ENCODE measurements at regions not wholly inside any gene's neighbourhood (a gene's known extent, or its start where the extent isn't known, plus 50 kb on each side); places are given as distances from the start of the nearest gene placed in this dataset.
"Not testable (repeated sequence)": the region's sequence is repeated elsewhere in the genome, so short reads cannot be mapped to it uniquely, and the experiment has no call there.

GRCh38 chr3:109702252-109702651 is 364.9 kb upstream of the DPPA4 start:
- TF ChIP-seq, protein P1, sequence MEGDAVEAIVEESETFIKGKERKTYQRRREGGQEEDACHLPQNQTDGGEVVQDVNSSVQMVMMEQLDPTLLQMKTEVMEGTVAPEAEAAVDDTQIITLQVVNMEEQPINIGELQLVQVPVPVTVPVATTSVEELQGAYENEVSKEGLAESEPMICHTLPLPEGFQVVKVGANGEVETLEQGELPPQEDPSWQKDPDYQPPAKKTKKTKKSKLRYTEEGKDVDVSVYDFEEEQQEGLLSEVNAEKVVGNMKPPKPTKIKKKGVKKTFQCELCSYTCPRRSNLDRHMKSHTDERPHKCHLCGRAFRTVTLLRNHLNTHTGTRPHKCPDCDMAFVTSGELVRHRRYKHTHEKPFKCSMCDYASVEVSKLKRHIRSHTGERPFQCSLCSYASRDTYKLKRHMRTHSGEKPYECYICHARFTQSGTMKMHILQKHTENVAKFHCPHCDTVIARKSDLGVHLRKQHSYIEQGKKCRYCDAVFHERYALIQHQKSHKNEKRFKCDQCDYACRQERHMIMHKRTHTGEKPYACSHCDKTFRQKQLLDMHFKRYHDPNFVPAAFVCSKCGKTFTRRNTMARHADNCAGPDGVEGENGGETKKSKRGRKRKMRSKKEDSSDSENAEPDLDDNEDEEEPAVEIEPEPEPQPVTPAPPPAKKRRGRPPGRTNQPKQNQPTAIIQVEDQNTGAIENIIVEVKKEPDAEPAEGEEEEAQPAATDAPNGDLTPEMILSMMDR (IDR thresholded peaks at IDR 0.05), result no peak
- intact Hi-C loops (cut with DNase I), result no loop called here
- no peak overlapping the region for H3K4me3 ChIP-seq
- no peak for ATAC-seq
- no peaks in the 10 kb centered on the region for H3K9me3 ChIP-seq
- H3K36me3 ChIP-seq, result no peaks in the 10 kb centered on the region
- no peaks in the 10 kb centered on the region for H3K27me3 ChIP-seq
- no peak overlapping the region for H3K27ac ChIP-seq
- no peaks in the 10 kb centered on the region for H3K4me1 ChIP-seq
- DNase-seq, result no peak

DNA sequence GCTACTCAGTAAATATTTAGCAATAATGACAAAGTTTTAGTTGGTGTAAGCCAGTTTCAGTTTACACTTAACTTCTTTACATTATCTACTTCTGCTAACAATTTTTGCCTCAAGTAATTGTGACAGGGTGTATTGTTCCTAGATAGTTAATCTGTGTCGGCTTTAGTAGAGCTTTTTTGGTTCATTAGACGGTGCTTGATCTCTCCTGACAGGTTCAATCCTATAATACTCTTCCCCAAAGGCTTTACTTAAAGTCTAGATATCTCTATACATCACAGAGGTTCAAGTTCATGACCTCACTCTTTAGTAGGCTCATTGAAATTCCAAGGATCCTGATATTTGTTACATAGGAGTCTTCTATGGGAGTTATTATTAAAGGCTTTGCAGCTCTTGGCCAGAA is 365.6 kb upstream of the DPPA4 start:
- TF ChIP-seq, protein P1 (IDR thresholded peaks at IDR 0.05), result no peak
- Histone ChIP-seq H3K27me3 (no peaks in the 10 kb centered on the region), H3K9me3 (no peaks in the 10 kb centered on the region), H3K4me3 (no peak overlapping the region), H3K36me3 (no peaks in the 10 kb centered on the region), H3K27ac (no peak overlapping the region), H3K4me1 (no peaks in the 10 kb centered on the region)
- no peak for ATAC-seq
- no peak for DNase-seq
- intact Hi-C loops (cut with DNase I), result no loop called here

DNA sequence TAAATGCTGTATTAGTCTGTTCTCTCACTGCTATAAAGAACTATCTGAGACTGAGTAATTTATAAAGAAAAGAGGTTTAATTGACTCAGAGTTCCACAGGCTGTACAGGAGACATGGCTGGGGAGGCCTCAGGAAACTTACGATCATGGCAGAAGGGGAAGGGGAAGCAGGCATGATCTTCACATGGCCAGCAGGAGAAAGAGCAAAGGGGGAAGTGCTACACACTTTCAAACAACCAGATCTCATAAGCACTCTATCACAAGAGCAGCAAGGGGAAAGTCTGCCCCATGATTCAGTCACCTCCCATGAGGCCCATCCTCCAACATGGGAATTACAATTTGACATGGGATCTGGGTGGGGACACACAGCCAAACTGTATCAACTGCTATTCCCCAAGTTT is 367.8 kb upstream of the DPPA4 start:
- H3K27ac ChIP-seq; intact Hi-C loops (cut with DNase I): not testable (repeated sequence)

DNA sequence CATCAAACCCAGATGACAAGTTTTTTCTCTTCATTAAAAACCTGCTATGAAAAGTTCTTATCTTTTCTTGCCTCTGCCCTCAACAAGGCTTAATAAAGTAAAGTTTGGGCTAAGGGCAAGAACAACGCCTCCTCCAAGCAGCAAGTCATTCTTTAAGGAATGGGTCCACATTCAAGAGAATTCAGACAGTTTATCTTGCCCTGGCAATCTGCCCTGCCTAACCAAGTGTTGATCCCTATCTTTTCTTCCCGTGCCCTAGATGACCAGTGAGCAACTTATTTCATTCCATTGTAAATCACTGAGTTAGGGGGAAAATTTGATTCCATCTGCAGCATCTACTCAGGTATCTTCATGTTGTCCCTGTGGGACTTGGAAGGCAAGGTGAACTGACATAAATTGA is 370.3 kb upstream of the DPPA4 start:
- H3K27ac ChIP-seq, result no peak overlapping the region
- DNase-seq (no peak), ATAC-seq (no peak)
- H3K4me1 ChIP-seq, result no peaks in the 10 kb centered on the region
- H3K4me3 ChIP-seq, result no peak overlapping the region
- no peaks in the 10 kb centered on the region for H3K9me3 ChIP-seq
- H3K27me3 ChIP-seq, result no peaks in the 10 kb centered on the region
- H3K36me3 ChIP-seq, result no peaks in the 10 kb centered on the region
- intact Hi-C loops (cut with DNase I), result no loop called here
- TF ChIP-seq, protein P1 (IDR thresholded peaks at IDR 0.05), result no peak

More for the DNA sequence above, 367.8 kb upstream of the DPPA4 start:
- H3K4me3 ChIP-seq, ATAC-seq, H3K9me3 ChIP-seq, H3K4me1 ChIP-seq, H3K36me3 ChIP-seq, DNase-seq, H3K27me3 ChIP-seq: not testable (repeated sequence)

DNA sequence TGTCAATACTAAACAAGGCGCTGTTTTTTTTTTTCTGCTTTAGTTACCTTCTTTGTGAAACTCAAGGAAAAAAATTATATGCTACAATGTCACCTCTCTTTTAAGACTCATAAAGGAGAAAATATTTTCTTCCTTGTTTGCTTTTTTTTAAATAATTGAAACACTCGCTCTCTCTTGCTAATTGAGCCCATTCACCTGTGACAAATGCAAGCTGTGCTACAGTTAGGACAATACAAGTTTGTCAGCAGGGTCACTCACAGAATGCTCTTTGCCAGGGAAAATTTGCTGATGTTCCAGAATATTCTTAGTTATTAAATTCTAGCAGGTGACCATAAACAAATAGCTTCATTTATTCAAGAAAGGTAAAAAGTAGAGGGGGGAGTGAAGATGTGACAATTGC is 375.9 kb upstream of the DPPA4 start:
- intact Hi-C loops (cut with DNase I), result no loop called here
- DNase-seq (no peak), ATAC-seq (no peak)
- Histone ChIP-seq H3K9me3 (no peaks in the 10 kb centered on the region), H3K4me1 (no peaks in the 10 kb centered on the region), H3K27ac (no peak overlapping the region), H3K4me3 (no peak overlapping the region), H3K27me3 (no peaks in the 10 kb centered on the region), H3K36me3 (no peaks in the 10 kb centered on the region)
- TF ChIP-seq, protein P1 (IDR thresholded peaks at IDR 0.05), result no peak

- Histone ChIP-seq H3K27ac (no peak overlapping the region), H3K4me1 (no peaks in the 10 kb centered on the region), H3K9me3 (no peaks in the 10 kb centered on the region), H3K4me3 (no peak overlapping the region), H3K27me3 (no peaks in the 10 kb centered on the region), H3K36me3 (no peaks in the 10 kb centered on the region)
- DNase-seq (no peak), ATAC-seq (no peak)
- intact Hi-C loops (cut with DNase I), result no loop called here
- TF ChIP-seq, protein P1 (IDR thresholded peaks at IDR 0.05), result no peak
Measured at GRCh38 chr3:109715707-109716106, 378.4 kb upstream of the DPPA4 start.

All from upper lobe of right lung (tissue), 1 donor.